Cardiac fibroblast (primary cell): ENCODE measurements at regions not wholly inside any gene's neighbourhood (a gene's known extent, or its start where the extent isn't known, plus 50 kb on each side); places are given as distances from the start of the nearest gene placed in this dataset.
"Not testable (repeated sequence)": the region's sequence is repeated elsewhere in the genome, so short reads cannot be mapped to it uniquely, and the experiment has no call there.

Source experiments
- DNase-seq, 2 donors: peaks; one replicate each; pipeline versions ENCODE4 v3.0.0 to v3.0.0-alpha.2; 2010; ENCODE audit warnings: low read depth in 2 of 2
- H3K4me3 ChIP-seq, 2 donors: replicated peaks in 1 of 2; 1 replicate in 1 of 2; 2 replicates in 1 of 2; pipeline ENCODE4 v1.5.1; 2011; ENCODE audit warnings: low read depth in 2 of 2, low read length in 2 of 2, mild to moderate bottlenecking in 2 of 2, moderate library complexity in 1 of 2
- CTCF ChIP-seq: IDR thresholded peaks from one replicate; pipeline ENCODE4 v1.5.1; 2011; ENCODE audit warnings: low read depth, mild to moderate bottlenecking, low read length, inconsistent platforms

GRCh38 chr2:111668741-111669140, 215.3 kb downstream of the ANAPC1 start:
- TF ChIP-seq CTCF: no peak
- H3K4me3 ChIP-seq: no peak overlapping the region
- DNase-seq: no peak

- no peak overlapping the region for H3K4me3 ChIP-seq
- TF ChIP-seq CTCF: no peak
Observed at GRCh38 chr2:111669928-111670695, 213.9 kb downstream of the ANAPC1 start.

GRCh38 chr2:111670776-111671175, 213.2 kb downstream of the ANAPC1 start:
- DNase-seq: no peak
- TF ChIP-seq CTCF: no peak
- H3K4me3 ChIP-seq: no peak overlapping the region

More at GRCh38 chr2:111669928-111670695, 213.9 kb downstream of the ANAPC1 start:
- no peak for DNase-seq

- DNase-seq: peak; percentile 30 to 63
- no peak for TF ChIP-seq CTCF
- H3K4me3 ChIP-seq: no peak overlapping the region
Observed at GRCh38 chr2:111671426-111672150, 212.4 kb downstream of the ANAPC1 start.

GRCh38 chr2:111672641-111673040, 211.4 kb downstream of the ANAPC1 start:
- not testable (repeated sequence) for H3K4me3 ChIP-seq, DNase-seq

- DNase-seq: no peak
- no peak for TF ChIP-seq CTCF
- no peak overlapping the region for H3K4me3 ChIP-seq
Observed at GRCh38 chr2:111673526-111673925, 210.5 kb downstream of the ANAPC1 start.

GRCh38 chr2:111675419-111676194, 208.4 kb downstream of the ANAPC1 start:
- no peak for DNase-seq
- no peak overlapping the region for H3K4me3 ChIP-seq
- no peak for TF ChIP-seq CTCF
